Spleen (tissue), 11 donors: ENCODE measurements at regions not wholly inside any gene's neighbourhood (a gene's known extent, or its start where the extent isn't known, plus 50 kb on each side); places are given as distances from the start of the nearest gene placed in this dataset.

Source experiments
- DNase-seq: peaks from one replicate; pipeline ENCODE4 v3.0.0-alpha.2; 2020
- H3K27ac ChIP-seq, 8 donors: fragments of 200-600 bp; sonication (generic) in 7 of 8; 1 replicate in 4 of 8; 2 replicates in 4 of 8; pipeline versions ENCODE4 v1.5.0 to v1.8.0; 2016 to 2021; ENCODE audit warnings: inconsistent platforms in 4 of 8, mild to moderate bottlenecking in 4 of 8, moderate library complexity in 1 of 8
- H3K27me3 ChIP-seq, 7 donors: fragments of 200-600 bp; sonication (generic) in 6 of 7; replicated peaks in 1 of 7; 1 replicate in 4 of 7; 2 replicates in 3 of 7; pipeline versions ENCODE4 v1.5.0 to v1.8.0; 2016 to 2021; ENCODE audit warnings: inconsistent platforms in 3 of 7, mild to moderate bottlenecking in 1 of 7
- H3K36me3 ChIP-seq, 6 donors: fragments of 200-600 bp; sonication (generic) in 5 of 6; 1 replicate in 4 of 6; 2 replicates in 2 of 6; pipeline versions ENCODE4 v1.5.0 to v1.8.0; 2016 to 2021; ENCODE audit warnings: inconsistent platforms in 2 of 6
- H3K4me1 ChIP-seq, 6 donors: fragments of 200-600 bp; sonication (generic) in 5 of 6; 1 replicate in 3 of 6; 2 replicates in 3 of 6; pipeline versions ENCODE4 v1.5.0 to v1.8.0; 2016 to 2021; ENCODE audit warnings: inconsistent platforms in 3 of 6
- H3K4me3 ChIP-seq, 8 donors: fragments of 200-600 bp; sonication (generic) in 7 of 8; 1 replicate in 4 of 8; 2 replicates in 4 of 8; pipeline versions ENCODE4 v1.5.0 to v1.8.0; 2016 to 2021; ENCODE audit warnings: inconsistent platforms in 4 of 8, mild to moderate bottlenecking in 4 of 8, moderate library complexity in 2 of 8
- H3K9me3 ChIP-seq, 8 donors: fragments of 200-600 bp; sonication (generic) in 7 of 8; 1 replicate in 4 of 8; 2 replicates in 4 of 8; pipeline versions ENCODE4 v1.5.0 to v1.8.0; 2016 to 2021; ENCODE audit warnings: inconsistent platforms in 4 of 8
- POLR2A ChIP-seq, 3 donors: fragments of 450-650 bp; IDR thresholded peaks; one replicate each; pipeline ENCODE4 v1.5.1; 2017; ENCODE audit warnings: antibody characterized with exemption in 3 of 3, mild to moderate bottlenecking in 1 of 3
- POLR2AphosphoS5 ChIP-seq, 3 donors: sonication (generic); formaldehyde crosslinking; IDR thresholded peaks; one replicate each; pipeline ENCODE4 v1.5.1; 2017; ENCODE audit warnings: antibody characterized with exemption in 3 of 3
- WGBS, 5 donors: extraction: QIAGEN DNeasy Blood & Tissue Kit in 3 of 5; methylation state at CpG; one replicate each; pipeline versions ENCODE4 v1.1.5 to v1.1.7; 2013 to 2018; 5-methylcytosine and 5-hydroxymethylcytosine counted together
- intact Hi-C: fragments of 100-400 bp; cut with DNase I; formaldehyde crosslinking; loops from one replicate; pipeline ENCODE4 v1.15.0; 2023; ENCODE audit warnings: low total_unique reads
- TF ChIP-seq, protein P1 (sequence below), 11 experiments: fragments of 200-600 bp in 7 of 11; fragments of 450-650 bp in 4 of 11; sonication (generic) in 4 of 11; IDR thresholded peaks in 8 of 11; conservative IDR thresholded peaks in 3 of 11; 1 replicate in 7 of 11; 2 replicates in 4 of 11; pipeline versions ENCODE4 v1.4.0 to v1.8.0; 2016 to 2021; ENCODE audit warnings: antibody characterized with exemption in 11 of 11, inconsistent platforms in 4 of 11, mild to moderate bottlenecking in 1 of 11
- donor health status: healthy with polysubstance abuse.
- donor health status: DM: no; HTN: no; CAD: no; lungs with moderate emphysema.
- donor health status: DM: no; HTN: no; CAD: no.
- donor health status: Bipolar disorder and iron deficiency.
- donor health status: healthy.
- donor health status: DM: no; HTN: no; CAD: no.
- donor health status: DM: yes; HTN: yes; CAD: no.

DNA sequence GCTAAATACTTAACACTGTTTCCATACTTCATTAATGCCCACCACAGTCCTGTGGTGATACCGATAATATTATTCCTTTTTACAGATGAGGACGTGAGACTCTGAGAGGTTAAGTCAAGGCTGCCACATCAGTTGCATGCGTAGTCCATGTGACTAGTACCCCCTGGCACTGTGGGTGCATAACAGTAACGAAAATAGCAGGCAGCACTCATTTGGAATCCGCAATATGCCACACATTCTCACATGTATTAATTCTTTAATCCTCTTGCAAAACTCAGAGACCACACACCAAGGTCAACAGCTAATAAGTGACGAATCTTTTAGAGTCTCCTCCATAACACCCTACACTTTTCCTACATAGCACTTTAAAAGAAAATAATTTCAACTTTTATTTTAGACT, 99.5 kb upstream of the HABP2 start:
- H3K27ac ChIP-seq = no peak overlapping the region
- TF ChIP-seq, protein P1, sequence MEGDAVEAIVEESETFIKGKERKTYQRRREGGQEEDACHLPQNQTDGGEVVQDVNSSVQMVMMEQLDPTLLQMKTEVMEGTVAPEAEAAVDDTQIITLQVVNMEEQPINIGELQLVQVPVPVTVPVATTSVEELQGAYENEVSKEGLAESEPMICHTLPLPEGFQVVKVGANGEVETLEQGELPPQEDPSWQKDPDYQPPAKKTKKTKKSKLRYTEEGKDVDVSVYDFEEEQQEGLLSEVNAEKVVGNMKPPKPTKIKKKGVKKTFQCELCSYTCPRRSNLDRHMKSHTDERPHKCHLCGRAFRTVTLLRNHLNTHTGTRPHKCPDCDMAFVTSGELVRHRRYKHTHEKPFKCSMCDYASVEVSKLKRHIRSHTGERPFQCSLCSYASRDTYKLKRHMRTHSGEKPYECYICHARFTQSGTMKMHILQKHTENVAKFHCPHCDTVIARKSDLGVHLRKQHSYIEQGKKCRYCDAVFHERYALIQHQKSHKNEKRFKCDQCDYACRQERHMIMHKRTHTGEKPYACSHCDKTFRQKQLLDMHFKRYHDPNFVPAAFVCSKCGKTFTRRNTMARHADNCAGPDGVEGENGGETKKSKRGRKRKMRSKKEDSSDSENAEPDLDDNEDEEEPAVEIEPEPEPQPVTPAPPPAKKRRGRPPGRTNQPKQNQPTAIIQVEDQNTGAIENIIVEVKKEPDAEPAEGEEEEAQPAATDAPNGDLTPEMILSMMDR (IDR thresholded peaks at IDR 0.05 in 8 of 11, conservative IDR thresholded peaks at IDR 0.05 in 3 of 11) = no peak
- no peak for TF ChIP-seq POLR2A (IDR thresholded peaks at IDR 0.05)
- TF ChIP-seq POLR2AphosphoS5 (IDR thresholded peaks at IDR 0.05) = no peak
- intact Hi-C loops = no loop called here
- H3K4me3 ChIP-seq = no peak overlapping the region
- no peaks in the 10 kb centered on the region for H3K36me3 ChIP-seq
- peaks cover 0 to 6% (median 2%) of the 10 kb centered on the region in 6 donors for H3K4me1 ChIP-seq
- WGBS, 5 donors = 87 to 91% (median 89%) methylated on average over 6 of the region's 6 CpGs
- peaks cover 0 to 31% (median 0%) of the 10 kb centered on the region in 7 donors for H3K27me3 ChIP-seq
- no peaks in the 10 kb centered on the region for H3K9me3 ChIP-seq
- no peak for DNase-seq

DNA sequence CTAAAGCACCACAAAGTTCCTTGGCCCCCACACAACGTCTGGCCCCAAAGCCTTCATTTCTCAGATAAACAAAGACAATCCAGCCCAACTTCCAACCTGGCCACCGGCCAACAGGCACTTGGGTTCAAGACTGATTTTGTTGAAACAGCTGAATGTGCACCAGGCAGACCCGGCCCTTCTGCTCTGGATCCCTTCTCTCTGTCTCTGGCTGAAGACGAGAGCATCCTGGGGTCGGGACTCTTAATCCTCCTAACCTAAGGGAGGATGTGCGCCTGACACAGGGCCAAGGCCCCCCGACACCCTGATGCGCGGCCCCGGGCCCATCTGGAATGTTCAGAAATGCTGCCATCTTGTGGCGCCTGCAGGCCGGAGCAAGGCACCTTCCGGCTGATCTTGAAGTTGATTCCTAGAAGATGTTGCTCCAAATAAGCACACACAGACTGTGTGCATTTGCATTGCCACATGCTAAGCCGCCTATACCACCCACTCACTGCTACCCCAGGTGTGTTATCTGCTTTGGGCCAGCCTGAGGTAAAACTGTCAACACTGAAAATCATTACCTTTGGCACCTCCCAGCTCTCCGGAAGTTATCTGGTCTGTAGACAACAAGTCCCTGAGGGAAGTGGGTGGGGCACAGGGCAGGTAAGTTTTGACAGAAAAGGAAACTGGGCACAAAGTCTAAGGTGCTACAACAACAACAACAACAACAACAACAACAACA, 98.4 kb upstream of the HABP2 start:
- intact Hi-C loops = no loop called here
- Histone ChIP-seq H3K27me3 (peaks cover 0 to 25% (median 0%) of the 10 kb centered on the region in 7 donors), H3K4me1 (peaks cover 0 to 6% (median 2%) of the 10 kb centered on the region in 6 donors), H3K36me3 (no peaks in the 10 kb centered on the region), H3K4me3 (peak overlapping the region in 1 of 8 donors; percentile 43), H3K27ac (no peak overlapping the region), H3K9me3 (no peaks in the 10 kb centered on the region)
- DNase-seq = no peak
- 12 to 16% (median 14%) methylated on average over 10 to 15 of the region's 15 CpGs for WGBS, 5 donors
- TF ChIP-seq, protein P1 (IDR thresholded peaks at IDR 0.05 in 8 of 11, conservative IDR thresholded peaks at IDR 0.05 in 3 of 11) = peak in 7 of 11 experiments; percentile 25 to 58 (median 51)
- no peak for TF ChIP-seq POLR2A (IDR thresholded peaks at IDR 0.05)

DNA sequence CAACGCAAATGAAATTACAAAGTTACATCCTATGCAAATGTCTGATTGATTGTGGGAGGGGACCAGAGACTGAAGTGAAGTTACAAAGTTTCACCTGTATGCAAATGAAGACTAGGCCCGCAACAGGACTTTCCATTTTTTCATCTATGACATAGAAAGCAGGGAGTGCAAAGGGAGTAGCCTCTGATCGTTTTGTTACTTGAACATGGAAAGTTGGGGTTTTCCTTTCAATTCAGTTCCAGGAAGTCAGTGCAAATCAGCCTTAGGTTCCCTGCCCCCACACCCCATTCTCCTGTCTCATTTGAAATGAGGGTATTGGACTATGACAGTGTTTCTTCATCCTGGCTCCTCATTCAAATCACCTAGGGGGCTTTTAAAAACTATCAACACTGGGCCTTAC, 96.9 kb upstream of the HABP2 start:
- 40 to 68% (median 53%) methylated on average over 3 of the region's 3 CpGs for WGBS, 5 donors
- Histone ChIP-seq H3K27me3 (peaks cover 0 to 19% (median 0%) of the 10 kb centered on the region in 7 donors), H3K4me3 (no peak overlapping the region), H3K4me1 (peaks cover 0 to 6% (median 2%) of the 10 kb centered on the region in 6 donors), H3K36me3 (no peaks in the 10 kb centered on the region), H3K27ac (no peak overlapping the region), H3K9me3 (no peaks in the 10 kb centered on the region)
- TF ChIP-seq, protein P1 (IDR thresholded peaks at IDR 0.05 in 8 of 11, conservative IDR thresholded peaks at IDR 0.05 in 3 of 11) = no peak
- TF ChIP-seq POLR2AphosphoS5 (IDR thresholded peaks at IDR 0.05) (no peak), POLR2A (IDR thresholded peaks at IDR 0.05) (no peak)
- intact Hi-C loops = no loop called here
- DNase-seq = no peak

DNA sequence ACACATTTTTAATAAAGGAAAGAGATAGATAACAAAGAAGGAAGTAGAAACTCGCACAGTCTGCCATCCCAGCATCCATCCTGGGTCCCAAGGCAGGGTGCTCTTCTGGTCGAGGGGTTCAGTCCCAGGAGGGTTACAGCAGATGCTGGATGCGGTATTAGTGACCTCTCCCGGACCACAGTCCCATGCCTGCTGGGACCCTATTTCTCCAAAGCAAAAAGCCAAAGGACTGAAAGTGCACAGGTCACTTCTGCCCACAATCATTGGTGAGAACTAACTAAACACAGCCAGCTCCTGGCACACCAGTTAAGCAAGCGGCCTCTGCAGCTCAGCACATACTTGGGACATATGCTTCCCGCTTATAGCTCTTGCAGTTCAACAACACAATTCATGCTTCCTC, 96.1 kb upstream of the HABP2 start:
- no peak for DNase-seq
- 79 to 96% (median 88%) methylated on average over 6 of the region's 6 CpGs for WGBS, 5 donors
- TF ChIP-seq POLR2A (IDR thresholded peaks at IDR 0.05) (no peak), POLR2AphosphoS5 (IDR thresholded peaks at IDR 0.05) (no peak)
- TF ChIP-seq, protein P1 (IDR thresholded peaks at IDR 0.05 in 8 of 11, conservative IDR thresholded peaks at IDR 0.05 in 3 of 11) = no peak
- no peak overlapping the region for H3K4me3 ChIP-seq
- H3K36me3 ChIP-seq = no peaks in the 10 kb centered on the region
- peaks cover 0 to 6% (median 2%) of the 10 kb centered on the region in 6 donors for H3K4me1 ChIP-seq
- H3K9me3 ChIP-seq = no peaks in the 10 kb centered on the region
- intact Hi-C loops = no loop called here
- H3K27ac ChIP-seq = no peak overlapping the region
- peaks cover 0 to 20% (median 0%) of the 10 kb centered on the region in 7 donors for H3K27me3 ChIP-seq
